ENCODE measurements at regions not wholly inside any gene's neighbourhood (a gene's known extent, or its start where the extent isn't known, plus 50 kb on each side); places are given as distances from the start of the nearest gene placed in this dataset.
"Not testable (repeated sequence)": the region's sequence is repeated elsewhere in the genome, so short reads cannot be mapped to it uniquely, and the experiment has no call there.

DNA sequence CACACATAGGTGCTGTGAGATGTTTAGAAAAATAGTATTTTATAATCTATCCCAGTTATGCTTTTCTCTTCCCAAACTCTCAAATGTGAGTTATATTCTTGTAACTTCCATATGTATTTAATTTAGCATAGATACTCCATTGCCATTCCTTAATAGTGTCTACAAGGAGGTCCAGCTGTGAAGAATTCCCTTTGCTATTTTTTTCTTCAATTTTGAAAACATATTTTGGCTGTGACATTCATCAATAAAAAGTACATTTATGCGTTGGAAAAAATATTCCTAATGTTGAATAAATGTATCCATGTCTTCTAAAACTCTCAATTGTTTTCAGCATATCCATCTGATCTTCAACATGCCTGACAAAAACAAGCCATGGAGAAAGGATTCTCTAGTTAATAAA is 1402.0 kb upstream of the SEL1L start:
- Histone ChIP-seq H3K27ac (no peak overlapping the region), H3K36me3 (no peaks in the 10 kb centered on the region)
- TF ChIP-seq, protein P1, sequence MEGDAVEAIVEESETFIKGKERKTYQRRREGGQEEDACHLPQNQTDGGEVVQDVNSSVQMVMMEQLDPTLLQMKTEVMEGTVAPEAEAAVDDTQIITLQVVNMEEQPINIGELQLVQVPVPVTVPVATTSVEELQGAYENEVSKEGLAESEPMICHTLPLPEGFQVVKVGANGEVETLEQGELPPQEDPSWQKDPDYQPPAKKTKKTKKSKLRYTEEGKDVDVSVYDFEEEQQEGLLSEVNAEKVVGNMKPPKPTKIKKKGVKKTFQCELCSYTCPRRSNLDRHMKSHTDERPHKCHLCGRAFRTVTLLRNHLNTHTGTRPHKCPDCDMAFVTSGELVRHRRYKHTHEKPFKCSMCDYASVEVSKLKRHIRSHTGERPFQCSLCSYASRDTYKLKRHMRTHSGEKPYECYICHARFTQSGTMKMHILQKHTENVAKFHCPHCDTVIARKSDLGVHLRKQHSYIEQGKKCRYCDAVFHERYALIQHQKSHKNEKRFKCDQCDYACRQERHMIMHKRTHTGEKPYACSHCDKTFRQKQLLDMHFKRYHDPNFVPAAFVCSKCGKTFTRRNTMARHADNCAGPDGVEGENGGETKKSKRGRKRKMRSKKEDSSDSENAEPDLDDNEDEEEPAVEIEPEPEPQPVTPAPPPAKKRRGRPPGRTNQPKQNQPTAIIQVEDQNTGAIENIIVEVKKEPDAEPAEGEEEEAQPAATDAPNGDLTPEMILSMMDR (IDR thresholded peaks at IDR 0.05), result no peak

DNA sequence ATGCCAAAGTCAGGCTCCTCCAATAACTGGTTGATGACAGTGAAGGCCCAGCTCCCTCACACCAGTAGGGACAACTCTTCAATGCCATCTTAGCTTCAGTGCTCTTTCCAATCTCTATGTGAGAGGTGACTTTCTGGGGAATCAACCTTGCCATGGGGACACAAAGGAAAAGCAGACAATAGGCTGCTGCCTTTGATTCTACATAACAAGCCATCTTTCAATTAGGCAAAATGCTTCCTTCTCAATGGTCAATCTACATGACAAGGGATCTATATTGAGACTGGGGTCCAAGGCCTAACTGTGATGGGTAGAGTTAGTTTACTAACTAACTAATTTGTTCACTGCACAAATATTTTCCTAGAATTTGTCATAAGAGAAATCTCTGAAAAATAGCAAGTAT is 1417.5 kb upstream of the SEL1L start:
- Histone ChIP-seq H3K36me3 (no peaks in the 10 kb centered on the region), H3K4me1 (ENCODE audit: control insufficient read depth in 1 of 2, insufficient read depth in 1 of 2, low read depth in 1 of 2, low read length in 1 of 2) (no peaks in the 10 kb centered on the region), H3K9me3 (no peaks in the 10 kb centered on the region), H3K27me3 (no peaks in the 10 kb centered on the region), H3K27ac (no peak overlapping the region), H3K4me3 (ENCODE audit: low read depth in 1 of 2, low read length in 1 of 2) (no peak overlapping the region)
- TF ChIP-seq, protein P1 (IDR thresholded peaks at IDR 0.05), result no peak

More for the DNA sequence above, 1402.0 kb upstream of the SEL1L start:
- Histone ChIP-seq H3K4me3 (ENCODE audit: low read depth in 1 of 2, low read length in 1 of 2) (no peak overlapping the region), H3K9me3 (no peaks in the 10 kb centered on the region), H3K27me3 (no peaks in the 10 kb centered on the region), H3K4me1 (ENCODE audit: control insufficient read depth in 1 of 2, insufficient read depth in 1 of 2, low read depth in 1 of 2, low read length in 1 of 2) (no peaks in the 10 kb centered on the region)

DNA sequence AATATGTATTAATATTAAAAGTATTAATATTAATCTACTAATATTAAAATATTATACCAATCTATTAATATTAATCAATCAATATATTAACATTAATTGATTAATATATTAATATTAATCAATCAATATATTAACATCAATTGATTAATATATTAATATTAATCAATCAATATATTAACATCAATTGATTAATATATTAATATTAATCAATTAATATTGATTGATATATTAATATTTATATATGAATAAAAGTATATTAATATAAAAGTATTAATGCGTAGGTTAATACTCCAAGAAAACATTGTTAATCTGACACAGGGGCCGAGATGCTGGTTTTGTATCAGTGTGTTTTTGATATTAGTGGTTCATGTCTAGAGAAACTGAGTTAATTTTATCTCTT is 1430.1 kb upstream of the SEL1L start:
- Histone ChIP-seq H3K36me3 (no peaks in the 10 kb centered on the region), H3K4me3 (ENCODE audit: low read depth in 1 of 2, low read length in 1 of 2) (no peak overlapping the region), H3K27me3 (no peaks in the 10 kb centered on the region), H3K27ac (no peak overlapping the region), H3K4me1 (ENCODE audit: control insufficient read depth in 1 of 2, insufficient read depth in 1 of 2, low read depth in 1 of 2, low read length in 1 of 2) (no peaks in the 10 kb centered on the region), H3K9me3 (no peaks in the 10 kb centered on the region)
- TF ChIP-seq, protein P1 (IDR thresholded peaks at IDR 0.05), result no peak

DNA sequence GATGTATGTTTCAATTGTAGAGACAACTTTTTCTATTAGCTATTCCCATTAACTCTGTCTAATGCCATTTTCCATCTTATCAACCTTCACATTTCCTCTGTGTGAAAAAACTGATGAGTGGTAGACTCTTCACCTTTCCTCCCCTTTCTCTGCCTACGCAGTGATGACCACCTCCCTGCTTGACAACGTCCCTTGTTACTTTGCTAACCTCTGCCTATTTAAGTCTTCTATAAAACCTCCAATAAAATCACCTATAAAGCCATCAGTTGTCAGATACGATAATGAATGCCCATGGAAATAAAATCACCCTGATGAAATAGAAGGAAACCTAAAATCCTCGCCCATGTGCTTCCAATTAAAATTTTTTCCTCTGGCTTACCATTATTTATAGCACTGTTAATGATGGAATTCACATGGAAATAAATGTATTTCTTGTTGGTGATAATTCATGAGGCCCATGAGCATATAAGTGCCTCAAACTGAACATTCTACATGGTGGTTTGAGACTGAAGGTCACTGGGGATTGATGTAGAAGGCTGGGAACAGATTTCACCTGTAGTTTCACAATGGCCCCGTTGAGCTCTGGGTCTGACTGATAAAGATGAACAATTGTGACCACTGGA is 1454.0 kb upstream of the SEL1L start:
- no peaks in the 10 kb centered on the region for H3K9me3 ChIP-seq
- H3K27ac ChIP-seq, result no peak overlapping the region
- no peaks in the 10 kb centered on the region for H3K36me3 ChIP-seq
- H3K4me1 ChIP-seq (ENCODE audit: control insufficient read depth in 1 of 2, insufficient read depth in 1 of 2, low read depth in 1 of 2, low read length in 1 of 2), result no peaks in the 10 kb centered on the region
- no peaks in the 10 kb centered on the region for H3K27me3 ChIP-seq
- no peak overlapping the region for H3K4me3 ChIP-seq (ENCODE audit: low read depth in 1 of 2, low read length in 1 of 2)
- TF ChIP-seq, protein P1 (IDR thresholded peaks at IDR 0.05), result no peak

DNA sequence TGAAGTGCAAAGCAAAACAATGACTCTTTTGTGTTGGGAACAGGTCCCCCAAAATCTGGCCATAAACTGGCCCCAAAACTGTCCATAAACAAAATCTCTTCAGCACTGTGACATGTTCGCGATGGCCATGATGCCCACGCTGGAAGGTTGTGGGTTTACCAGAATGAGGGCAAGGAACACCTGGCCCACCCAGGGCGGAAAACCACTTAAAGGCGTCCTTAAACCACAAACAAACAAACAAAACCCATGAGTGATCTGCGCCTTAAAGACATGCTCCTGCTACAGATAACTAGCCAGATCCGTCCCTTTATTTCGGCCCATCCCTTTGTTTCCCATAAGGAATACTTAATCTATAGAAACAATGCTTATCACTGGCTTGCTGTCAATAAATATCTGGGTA is 1460.9 kb upstream of the SEL1L start:
- H3K9me3 ChIP-seq; H3K27ac ChIP-seq; H3K36me3 ChIP-seq; H3K4me3 ChIP-seq (ENCODE audit: low read depth in 1 of 2, low read length in 1 of 2); H3K27me3 ChIP-seq; H3K4me1 ChIP-seq (ENCODE audit: control insufficient read depth in 1 of 2, insufficient read depth in 1 of 2, low read depth in 1 of 2, low read length in 1 of 2): not testable (repeated sequence)

DNA sequence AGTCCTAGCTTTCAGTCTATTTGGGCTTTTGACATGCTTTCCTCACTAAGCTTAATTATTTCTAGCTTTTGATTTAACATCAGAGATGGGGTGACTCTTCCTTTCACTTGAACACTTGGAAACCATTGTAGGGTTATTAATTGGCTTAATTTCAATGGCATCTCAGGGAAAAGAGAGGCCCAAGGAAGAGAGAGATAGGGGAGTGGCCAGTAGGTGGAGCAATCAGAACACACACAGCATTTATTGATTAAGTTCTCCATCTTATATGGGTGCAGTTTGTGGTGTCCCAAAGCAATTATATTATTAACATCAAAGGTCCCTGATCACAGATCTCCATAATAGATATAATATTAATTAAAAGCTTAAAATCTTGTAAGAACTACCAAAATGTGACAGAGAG is 1466.1 kb upstream of the SEL1L start:
- H3K27me3 ChIP-seq, result no peaks in the 10 kb centered on the region
- H3K36me3 ChIP-seq, result no peaks in the 10 kb centered on the region
- TF ChIP-seq, protein P1 (IDR thresholded peaks at IDR 0.05), result no peak
- H3K27ac ChIP-seq, result no peak overlapping the region
- H3K4me3 ChIP-seq (ENCODE audit: low read depth in 1 of 2, low read length in 1 of 2), result no peak overlapping the region
- H3K9me3 ChIP-seq, result no peaks in the 10 kb centered on the region
- no peaks in the 10 kb centered on the region for H3K4me1 ChIP-seq (ENCODE audit: control insufficient read depth in 1 of 2, insufficient read depth in 1 of 2, low read depth in 1 of 2, low read length in 1 of 2)
